Activated naive CD4-positive, alpha-beta T cell treated with anti-CD3 and anti-CD28 coated beads, Interleukin-2, amount 50 U/mL, for 24 hours (primary cell): ENCODE measurements at regions not wholly inside any gene's neighbourhood (a gene's known extent, or its start where the extent isn't known, plus 50 kb on each side); places are given as distances from the start of the nearest gene placed in this dataset.

Experiments used
- H3K27ac Mint-ChIP-seq: one replicate; pipeline ENCODE4 v1.8.0; 2021; ENCODE audit warnings: mild to moderate bottlenecking, mixed read lengths
- H3K27me3 Mint-ChIP-seq: one replicate; pipeline ENCODE4 v1.8.0; 2021; ENCODE audit warnings: mixed read lengths
- H3K36me3 Mint-ChIP-seq: one replicate; pipeline ENCODE4 v1.8.0; 2021; ENCODE audit warnings: mixed read lengths
- H3K4me1 Mint-ChIP-seq: one replicate; pipeline ENCODE4 v1.8.0; 2021; ENCODE audit warnings: mixed read lengths
- H3K4me3 Mint-ChIP-seq: one replicate; pipeline ENCODE4 v1.8.0; 2021; ENCODE audit warnings: mild to moderate bottlenecking, mixed read lengths
- H3K9me3 Mint-ChIP-seq: one replicate; pipeline ENCODE4 v1.8.0; 2021; ENCODE audit warnings: mixed read lengths

- Mint-ChIP-seq H3K4me3 (no peak overlapping the region), H3K27me3 (no peaks in the 10 kb centered on the region), H3K36me3 (peaks cover 3% of the 10 kb centered on the region), H3K9me3 (no peaks in the 10 kb centered on the region), H3K4me1 (peaks cover 17% of the 10 kb centered on the region), H3K27ac (no peak overlapping the region)
These were observed 290.4 kb upstream of the CAND1 start for GRCh38 chr12:66978802-66979201.

GRCh38 chr12:66979251-66979650, 289.9 kb upstream of the CAND1 start:
- Mint-ChIP-seq H3K4me3 (no peak overlapping the region), H3K4me1 (peaks cover 18% of the 10 kb centered on the region), H3K36me3 (peaks cover 3% of the 10 kb centered on the region), H3K9me3 (no peaks in the 10 kb centered on the region), H3K27me3 (no peaks in the 10 kb centered on the region), H3K27ac (no peak overlapping the region)

- no peaks in the 10 kb centered on the region for H3K27me3 Mint-ChIP-seq
- H3K4me1 Mint-ChIP-seq = peaks cover 12% of the 10 kb centered on the region
These were observed 285.1 kb upstream of the CAND1 start for GRCh38 chr12:66984077-66984476.

GRCh38 chr12:66984962-66985361, 284.2 kb upstream of the CAND1 start:
- no peak overlapping the region for H3K27ac Mint-ChIP-seq
- H3K4me1 Mint-ChIP-seq = peaks cover 12% of the 10 kb centered on the region
- H3K4me3 Mint-ChIP-seq = no peak overlapping the region
- H3K36me3 Mint-ChIP-seq = peaks cover 2% of the 10 kb centered on the region
- H3K27me3 Mint-ChIP-seq = no peaks in the 10 kb centered on the region
- no peaks in the 10 kb centered on the region for H3K9me3 Mint-ChIP-seq

More at GRCh38 chr12:66984077-66984476, 285.1 kb upstream of the CAND1 start:
- Mint-ChIP-seq H3K36me3 (peaks cover 2% of the 10 kb centered on the region), H3K27ac (no peak overlapping the region), H3K4me3 (no peak overlapping the region), H3K9me3 (no peaks in the 10 kb centered on the region)

GRCh38 chr12:66999141-66999540, 270.0 kb upstream of the CAND1 start:
- Mint-ChIP-seq H3K4me1 (peaks cover 29% of the 10 kb centered on the region), H3K27me3 (no peaks in the 10 kb centered on the region), H3K27ac (no peak overlapping the region), H3K36me3 (peaks cover 8% of the 10 kb centered on the region), H3K4me3 (no peak overlapping the region), H3K9me3 (peaks cover 6% of the 10 kb centered on the region)

- no peak overlapping the region for H3K27ac Mint-ChIP-seq
These were observed 267.9 kb upstream of the CAND1 start for GRCh38 chr12:67001251-67001650.

GRCh38 chr12:67002720-67003119, 266.4 kb upstream of the CAND1 start:
- H3K36me3 Mint-ChIP-seq = peaks cover 3% of the 10 kb centered on the region
- H3K4me1 Mint-ChIP-seq = peaks cover 35% of the 10 kb centered on the region
- H3K4me3 Mint-ChIP-seq = no peak overlapping the region
- H3K9me3 Mint-ChIP-seq = no peaks in the 10 kb centered on the region
- H3K27me3 Mint-ChIP-seq = no peaks in the 10 kb centered on the region
- H3K27ac Mint-ChIP-seq = no peak overlapping the region

More at GRCh38 chr12:67001251-67001650, 267.9 kb upstream of the CAND1 start:
- H3K36me3 Mint-ChIP-seq = peaks cover 8% of the 10 kb centered on the region
- no peak overlapping the region for H3K4me3 Mint-ChIP-seq
- H3K4me1 Mint-ChIP-seq = peaks cover 35% of the 10 kb centered on the region
- no peaks in the 10 kb centered on the region for H3K27me3 Mint-ChIP-seq
- peaks cover 6% of the 10 kb centered on the region for H3K9me3 Mint-ChIP-seq

GRCh38 chr12:67006610-67007009, 262.5 kb upstream of the CAND1 start:
- H3K9me3 Mint-ChIP-seq = no peaks in the 10 kb centered on the region

GRCh38 chr12:67014642-67015041, 254.5 kb upstream of the CAND1 start:
- peaks cover 12% of the 10 kb centered on the region for H3K4me1 Mint-ChIP-seq
- H3K36me3 Mint-ChIP-seq = no peaks in the 10 kb centered on the region
- no peak overlapping the region for H3K27ac Mint-ChIP-seq
- H3K9me3 Mint-ChIP-seq = no peaks in the 10 kb centered on the region
- H3K27me3 Mint-ChIP-seq = no peaks in the 10 kb centered on the region
- H3K4me3 Mint-ChIP-seq = no peak overlapping the region

More at GRCh38 chr12:67006610-67007009, 262.5 kb upstream of the CAND1 start:
- Mint-ChIP-seq H3K27ac (no peak overlapping the region), H3K4me3 (no peak overlapping the region), H3K4me1 (peaks cover 25% of the 10 kb centered on the region), H3K36me3 (no peaks in the 10 kb centered on the region), H3K27me3 (no peaks in the 10 kb centered on the region)

- no peaks in the 10 kb centered on the region for H3K36me3 Mint-ChIP-seq
- no peak overlapping the region for H3K4me3 Mint-ChIP-seq
- peaks cover 9% of the 10 kb centered on the region for H3K4me1 Mint-ChIP-seq
- no peaks in the 10 kb centered on the region for H3K9me3 Mint-ChIP-seq
- H3K27ac Mint-ChIP-seq = no peak overlapping the region
- H3K27me3 Mint-ChIP-seq = no peaks in the 10 kb centered on the region
These were observed 251.1 kb upstream of the CAND1 start for GRCh38 chr12:67018105-67018504.

- H3K36me3 Mint-ChIP-seq = no peaks in the 10 kb centered on the region
- no peak overlapping the region for H3K27ac Mint-ChIP-seq
- peaks cover 10% of the 10 kb centered on the region for H3K4me1 Mint-ChIP-seq
- H3K9me3 Mint-ChIP-seq = no peaks in the 10 kb centered on the region
- no peaks in the 10 kb centered on the region for H3K27me3 Mint-ChIP-seq
- H3K4me3 Mint-ChIP-seq = no peak overlapping the region
These were observed 250.1 kb upstream of the CAND1 start for GRCh38 chr12:67019070-67019469.

- Mint-ChIP-seq H3K36me3 (no peaks in the 10 kb centered on the region), H3K9me3 (no peaks in the 10 kb centered on the region), H3K27me3 (no peaks in the 10 kb centered on the region), H3K4me3 (no peak overlapping the region), H3K27ac (no peak overlapping the region), H3K4me1 (peaks cover 12% of the 10 kb centered on the region)
These were observed 243.5 kb upstream of the CAND1 start for GRCh38 chr12:67025543-67026114.

- Mint-ChIP-seq H3K27me3 (no peaks in the 10 kb centered on the region), H3K4me1 (peaks cover 17% of the 10 kb centered on the region), H3K27ac (no peak overlapping the region), H3K9me3 (no peaks in the 10 kb centered on the region), H3K36me3 (no peaks in the 10 kb centered on the region), H3K4me3 (no peak overlapping the region)
These were observed 242.5 kb upstream of the CAND1 start for GRCh38 chr12:67026487-67027246.

GRCh38 chr12:67028529-67028928, 240.6 kb upstream of the CAND1 start:
- Mint-ChIP-seq H3K4me1 (peaks cover 21% of the 10 kb centered on the region), H3K9me3 (no peaks in the 10 kb centered on the region), H3K27ac (no peak overlapping the region), H3K4me3 (no peak overlapping the region), H3K27me3 (no peaks in the 10 kb centered on the region), H3K36me3 (no peaks in the 10 kb centered on the region)

GRCh38 chr12:67034110-67034879, 234.9 kb upstream of the CAND1 start:
- Mint-ChIP-seq H3K36me3 (peaks cover 3% of the 10 kb centered on the region), H3K9me3 (no peaks in the 10 kb centered on the region), H3K27ac (no peak overlapping the region), H3K4me3 (no peak overlapping the region), H3K27me3 (no peaks in the 10 kb centered on the region), H3K4me1 (peaks cover 8% of the 10 kb centered on the region)

- Mint-ChIP-seq H3K9me3 (no peaks in the 10 kb centered on the region), H3K36me3 (peaks cover 3% of the 10 kb centered on the region), H3K4me1 (peaks cover 13% of the 10 kb centered on the region), H3K27ac (no peak overlapping the region), H3K4me3 (no peak overlapping the region), H3K27me3 (no peaks in the 10 kb centered on the region)
These were observed 234.0 kb upstream of the CAND1 start for GRCh38 chr12:67035121-67035520.
